ENCODE measurements at regions not wholly inside any gene's neighbourhood (a gene's known extent, or its start where the extent isn't known, plus 50 kb on each side); places are given as distances from the start of the nearest gene placed in this dataset.

GRCh38 chr13:89610331-89610730 is 1737.2 kb upstream of the MIR17HG start:
- DNase-seq = peak; percentile 22

- no peak for DNase-seq
Measured at GRCh38 chr13:89610881-89611280, 1736.6 kb upstream of the MIR17HG start.

DNA sequence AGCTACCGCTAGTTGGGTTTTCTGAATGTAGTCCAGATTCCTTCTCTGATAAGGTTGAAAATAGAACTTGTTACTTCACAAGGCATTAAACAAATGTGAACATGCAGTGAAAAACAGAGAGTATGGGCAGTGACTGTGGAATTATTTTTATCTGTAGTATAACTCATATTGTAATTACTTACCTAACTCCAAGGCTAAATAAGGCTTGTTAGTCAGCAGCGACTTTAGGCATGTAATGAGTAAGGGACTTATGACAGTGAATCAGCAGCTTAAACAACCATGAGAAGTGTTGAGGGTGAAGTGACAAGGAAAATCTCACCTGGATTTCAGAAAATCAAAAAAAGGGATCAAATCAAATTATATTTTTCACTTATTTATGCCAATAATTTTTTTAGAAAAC is 1719.5 kb upstream of the MIR17HG start:
- DNase-seq = no peak

- no peak for DNase-seq
Measured at GRCh38 chr13:89628567-89628966, 1718.9 kb upstream of the MIR17HG start.

DNA sequence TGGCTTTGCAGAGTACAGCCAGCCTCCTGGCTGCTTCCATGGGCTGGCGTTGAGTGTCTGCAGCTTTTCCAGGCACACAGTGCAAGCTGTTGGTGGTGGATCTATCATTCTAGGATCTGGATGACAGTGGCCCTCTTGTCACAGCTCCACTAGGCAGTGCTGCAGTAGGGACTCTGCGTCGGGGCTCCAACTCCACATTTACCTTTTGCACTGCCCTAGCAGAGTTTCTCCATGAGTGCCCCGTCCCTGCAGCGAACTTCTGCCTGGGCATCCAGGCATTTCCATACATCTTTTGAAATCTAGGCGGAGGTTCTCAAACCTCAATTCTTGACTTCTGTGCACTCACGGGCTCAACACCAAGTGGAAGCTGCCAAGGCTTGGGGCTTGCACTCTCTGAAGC is 1697.3 kb upstream of the MIR17HG start:
- no peak for DNase-seq

- DNase-seq = no peak
Measured at GRCh38 chr13:89660752-89661151, 1686.7 kb upstream of the MIR17HG start.

- peak; percentile 14 for DNase-seq
Measured at GRCh38 chr13:89673789-89674311, 1673.6 kb upstream of the MIR17HG start.

DNA sequence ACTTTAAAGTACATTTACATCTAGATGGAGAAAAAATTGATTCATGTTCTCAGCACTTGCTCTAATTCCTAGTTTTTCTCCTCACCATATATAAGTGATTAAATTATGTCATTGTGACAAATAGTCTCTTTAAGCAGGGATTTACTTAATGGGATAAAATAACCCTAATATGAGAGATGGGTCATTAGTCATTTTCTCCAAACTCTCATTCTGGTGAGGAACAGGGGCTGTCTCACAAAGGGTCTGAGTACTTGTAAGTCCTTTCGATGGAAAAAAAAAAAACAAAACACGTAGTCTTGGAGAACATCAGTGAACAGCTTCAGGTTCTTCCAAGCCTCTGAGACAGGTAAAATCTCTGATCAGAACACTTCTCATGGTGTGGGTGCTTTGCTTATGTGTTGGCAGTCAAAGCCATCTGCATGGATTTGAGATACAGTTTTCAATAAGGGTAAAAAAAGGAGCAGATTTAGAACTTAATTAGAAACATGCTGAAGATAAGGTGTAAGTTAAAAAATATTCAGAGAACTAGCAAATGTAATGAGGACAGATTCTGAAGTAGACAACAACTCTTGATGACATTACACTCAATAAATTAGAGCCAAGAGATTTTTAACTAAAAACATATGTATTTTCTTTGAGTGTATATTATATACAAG is 1668.9 kb upstream of the MIR17HG start:
- DNase-seq = no peak

DNA sequence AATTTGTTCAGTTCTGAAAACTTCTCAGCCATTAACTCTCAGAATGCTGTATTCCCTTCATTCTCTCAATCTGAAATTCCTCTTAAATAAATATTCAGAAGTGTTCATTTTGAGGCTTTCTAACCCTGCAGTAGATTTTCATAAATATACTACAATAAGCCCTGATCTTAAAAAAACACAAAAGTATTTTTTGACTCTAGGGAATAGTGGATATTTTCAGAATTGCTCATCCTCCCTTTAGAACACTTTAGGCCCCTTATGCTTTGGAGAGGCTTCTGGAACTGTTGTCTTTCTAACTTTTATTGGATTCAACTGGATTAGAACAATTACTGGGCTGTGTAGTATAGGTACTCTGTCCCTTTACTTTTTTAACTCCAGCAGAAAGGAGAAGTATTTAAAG is 1662.6 kb upstream of the MIR17HG start:
- no peak for DNase-seq

DNA sequence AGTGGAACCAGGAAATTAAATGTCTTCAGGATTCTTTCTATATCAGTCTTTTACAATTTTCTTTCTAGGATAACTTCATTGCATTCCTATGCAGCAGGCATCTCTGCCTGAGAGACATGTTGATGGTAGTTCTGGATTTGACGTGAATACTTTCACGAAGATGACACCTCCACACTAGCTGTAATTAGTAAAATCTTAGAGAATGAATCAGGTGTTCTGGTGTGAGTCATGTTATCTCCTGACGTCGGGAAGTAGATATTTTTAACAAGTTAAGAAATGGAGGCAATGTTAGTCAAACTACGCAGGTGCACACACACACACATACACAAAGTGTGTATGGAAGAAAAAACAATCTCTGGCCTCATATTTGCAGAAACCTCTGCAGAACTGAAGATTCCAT is 1661.3 kb upstream of the MIR17HG start:
- DNase-seq = no peak

DNA sequence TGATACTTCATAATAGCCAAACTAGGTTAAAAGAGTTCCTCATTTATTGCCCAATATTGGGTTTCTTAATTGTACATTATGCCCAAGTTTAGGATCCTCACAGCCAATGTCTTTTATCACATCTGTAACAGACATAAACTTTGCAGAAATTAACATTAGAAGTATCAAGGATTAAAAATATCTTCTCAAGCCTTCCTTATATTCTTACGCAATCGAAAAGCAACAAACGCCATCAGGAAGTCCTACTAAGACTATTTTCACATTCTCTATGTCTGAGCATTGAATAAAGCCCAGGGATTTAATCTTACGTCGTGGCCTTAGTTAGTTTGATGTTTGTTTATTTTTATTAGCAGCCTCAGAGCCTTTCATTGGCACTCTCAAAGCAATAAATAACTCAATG is 1660.4 kb upstream of the MIR17HG start:
- DNase-seq = no peak

DNA sequence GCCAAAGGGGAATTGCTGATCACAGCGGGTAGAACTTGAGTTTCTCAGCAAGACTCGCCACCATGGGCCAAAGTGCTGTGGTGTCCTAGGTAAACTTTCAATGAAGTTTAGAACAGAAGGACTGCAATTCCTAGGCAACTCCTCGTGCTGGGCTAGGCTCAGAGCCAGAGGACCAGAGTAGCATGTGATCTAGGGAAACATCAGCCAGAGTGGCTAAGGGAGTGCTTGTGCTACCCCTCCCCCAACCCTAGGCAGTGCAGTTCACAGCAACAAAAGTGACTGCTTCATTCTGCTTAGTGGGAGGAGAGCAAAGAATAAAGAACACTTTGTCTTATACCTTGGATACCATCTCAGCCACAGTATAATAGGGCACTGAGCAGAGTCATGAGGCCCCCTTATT is 1658.6 kb upstream of the MIR17HG start:
- DNase-seq = no peak

- peak; percentile 56 for DNase-seq
Measured at GRCh38 chr13:89694451-89694850, 1653.0 kb upstream of the MIR17HG start.

DNA sequence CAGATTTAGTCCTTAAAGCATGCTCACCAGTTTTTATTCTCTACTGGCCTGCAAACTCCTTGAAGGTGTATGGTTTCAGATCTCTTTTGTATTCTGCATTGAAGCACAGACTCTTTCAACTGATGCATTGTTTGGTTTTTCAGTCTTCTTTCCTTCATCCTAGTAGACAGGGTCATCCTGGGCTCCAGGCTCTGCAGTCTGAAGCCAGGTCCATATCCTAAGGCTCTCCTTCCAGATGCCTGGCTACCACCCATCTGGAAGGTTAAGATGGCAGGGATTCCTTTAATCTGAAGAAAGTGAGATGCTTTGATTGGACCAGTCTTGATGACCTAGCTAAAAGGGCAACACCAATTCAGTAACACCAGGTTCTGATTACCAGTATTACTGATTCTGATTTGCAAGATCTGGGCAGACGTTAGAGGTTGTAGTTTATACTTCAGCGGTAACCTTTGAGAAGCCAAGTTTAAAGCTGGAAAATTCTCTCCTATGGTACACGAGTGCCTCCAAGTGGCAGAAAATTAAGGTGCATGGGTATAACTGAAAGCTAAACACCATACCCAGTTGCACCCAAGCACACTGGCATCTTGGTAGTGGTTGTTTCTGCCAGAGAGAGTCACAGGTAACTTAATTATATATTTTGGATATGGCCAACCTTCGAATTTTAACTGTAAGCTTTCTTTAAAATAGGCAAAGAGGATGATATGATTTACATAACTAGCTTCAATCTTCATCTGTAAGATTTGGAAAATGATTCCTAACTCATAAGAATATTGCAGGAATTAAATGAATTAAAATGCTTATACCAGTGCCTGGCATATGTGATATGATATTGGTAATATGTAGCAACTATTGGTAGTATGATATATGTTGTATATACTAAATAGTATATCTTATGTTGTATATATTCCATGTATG is 1651.9 kb upstream of the MIR17HG start:
- peak; percentile 67 for DNase-seq

DNA sequence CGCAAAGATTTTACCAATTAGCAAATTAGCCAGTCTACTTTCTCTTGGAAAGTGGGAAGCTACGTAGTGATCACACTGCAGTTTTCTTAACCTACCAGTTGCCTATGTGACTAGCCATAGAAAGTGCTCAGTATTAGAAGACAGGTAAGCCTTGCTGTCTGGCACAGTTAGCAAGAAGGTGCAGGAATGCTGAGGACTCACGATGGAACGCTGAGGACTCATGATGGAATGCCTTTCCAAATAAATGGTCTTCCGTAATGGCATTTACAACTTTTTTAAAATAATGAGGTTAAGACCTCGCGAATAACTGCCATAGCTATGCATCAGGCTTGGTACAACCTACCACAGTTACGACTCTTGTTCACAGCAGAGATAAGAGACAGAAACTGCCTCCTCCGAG is 1645.6 kb upstream of the MIR17HG start:
- no peak for DNase-seq

DNA sequence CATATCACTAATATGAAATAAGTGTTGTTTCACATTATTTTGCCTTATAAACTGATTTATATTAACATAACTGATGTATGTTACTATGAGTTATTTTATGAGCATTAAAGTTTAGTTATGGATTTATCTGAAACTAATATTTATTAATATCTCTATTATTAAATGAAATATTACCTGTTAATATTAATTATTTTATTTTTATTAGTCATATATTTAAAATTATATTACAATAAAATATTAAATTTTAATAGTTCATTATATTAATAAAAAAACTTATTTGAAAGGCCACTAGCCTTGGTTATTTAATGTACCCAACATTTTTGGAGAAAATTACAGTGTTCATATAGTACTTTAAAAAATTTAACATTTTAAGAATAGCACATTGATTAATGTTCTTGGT is 1643.4 kb upstream of the MIR17HG start:
- no peak for DNase-seq

DNA sequence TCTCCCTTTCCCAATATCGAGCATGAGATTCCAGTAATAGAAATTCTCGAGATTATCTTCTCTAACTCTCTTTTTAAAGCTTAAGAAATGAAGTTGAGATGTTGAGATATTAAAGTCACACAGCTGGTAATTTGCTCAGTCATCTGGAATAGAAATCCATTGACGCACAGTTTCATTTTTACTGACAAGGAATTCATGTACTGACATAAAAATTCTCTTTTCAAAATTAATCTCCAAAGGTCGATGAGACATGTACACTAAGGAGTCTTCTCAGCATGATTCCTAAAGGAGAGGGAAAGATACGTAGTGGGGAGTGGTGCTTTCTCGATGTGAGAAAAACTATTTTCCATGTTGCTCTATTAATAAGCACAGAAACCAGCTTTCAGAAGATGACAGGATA is 1639.5 kb upstream of the MIR17HG start:
- no peak for DNase-seq

DNA sequence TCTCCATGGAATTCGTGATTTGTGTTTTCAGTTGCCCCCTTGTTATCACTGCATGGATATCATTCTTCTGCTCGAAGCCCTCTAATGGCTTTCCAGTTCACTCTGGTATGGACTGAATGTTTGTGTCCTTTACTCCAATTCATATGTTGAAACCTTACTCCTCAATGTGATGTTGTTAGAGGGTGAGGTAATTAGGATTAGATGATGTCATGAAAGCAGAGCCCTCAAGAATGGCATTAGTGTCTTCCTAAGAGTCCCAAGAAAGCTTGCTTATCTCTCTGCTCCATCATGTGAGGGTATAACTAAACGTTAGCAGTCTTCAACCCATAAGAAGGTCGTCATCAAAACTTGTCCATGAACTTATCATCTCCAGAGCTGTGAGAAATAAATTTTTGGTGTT is 1626.3 kb upstream of the MIR17HG start:
- no peak for DNase-seq

GRCh38 chr13:89726690-89727435 is 1620.6 kb upstream of the MIR17HG start:
- DNase-seq = no peak

- no peak for DNase-seq
Measured at GRCh38 chr13:89733829-89734228, 1613.7 kb upstream of the MIR17HG start.

DNA sequence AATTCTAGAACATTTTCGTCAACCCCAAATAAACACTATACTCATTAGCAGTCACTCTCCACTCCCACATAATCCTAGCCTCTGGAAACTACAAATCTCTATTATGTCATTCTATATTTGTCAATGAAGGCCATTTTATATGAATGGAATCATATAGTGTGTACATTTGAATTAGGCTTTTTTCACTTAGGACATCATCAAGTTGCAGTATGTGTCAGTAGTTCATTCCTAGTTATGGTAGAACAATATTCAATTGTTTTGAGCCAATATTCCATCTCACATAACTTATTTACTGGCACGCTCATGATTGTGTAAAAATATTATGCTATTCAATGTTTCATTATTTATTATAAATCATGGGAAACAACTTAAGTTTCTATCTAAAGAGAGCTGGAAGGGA is 1610.4 kb upstream of the MIR17HG start:
- DNase-seq = no peak

- no peak for DNase-seq
Measured at GRCh38 chr13:89738072-89738471, 1609.4 kb upstream of the MIR17HG start.

Measured in tongue (tissue), 1 donor.